Body of pancreas (tissue), 4 donors: ENCODE measurements at regions not wholly inside any gene's neighbourhood (a gene's known extent, or its start where the extent isn't known, plus 50 kb on each side); places are given as distances from the start of the nearest gene placed in this dataset.

Source experiments
- ATAC-seq: fragments of 150-250 bp; one replicate; pipeline ENCODE4 v1.9.1; 2016
- DNase-seq, 4 donors: peaks; one replicate each; pipeline ENCODE4 v3.0.0-alpha.2; 2019
- H3K27ac ChIP-seq, 4 donors: fragments of 200-600 bp; sonication (generic); 1 replicate in 3 of 4; 2 replicates in 1 of 4; pipeline versions ENCODE4 v1.5.1 to v1.6.1; 2016 to 2019; ENCODE audit warnings: mild to moderate bottlenecking in 1 of 4, mixed read lengths in 1 of 4, moderate library complexity in 1 of 4
- H3K27me3 ChIP-seq, 2 donors: fragments of 200-600 bp; sonication (generic); one replicate each; pipeline ENCODE4 v1.6.0; 2016; ENCODE audit warnings: mild to moderate bottlenecking in 1 of 2
- H3K36me3 ChIP-seq, 2 donors: fragments of 200-600 bp; sonication (generic); replicated peaks in 1 of 2; 2 replicates each; pipeline ENCODE4 v1.5.1; 2016; ENCODE audit warnings: low read depth in 2 of 2; ENCODE audit not compliant: insufficient read depth in 1 of 2
- H3K4me1 ChIP-seq: fragments of 200-600 bp; sonication (generic); one replicate; pipeline ENCODE4 v1.6.0; 2016
- H3K4me3 ChIP-seq, 2 donors: fragments of 200-600 bp; sonication (generic); 1 replicate in 1 of 2; 2 replicates in 1 of 2; pipeline ENCODE4 v1.5.1; 2016 to 2019
- H3K9me3 ChIP-seq, 3 donors: fragments of 200-600 bp; sonication (generic); 1 replicate in 2 of 3; 2 replicates in 1 of 3; pipeline ENCODE4 v1.5.1; 2016
- CTCF ChIP-seq, 7 experiments: fragments of 450-650 bp in 4 of 7; fragments of 200-600 bp in 3 of 7; sonication (generic) in 3 of 7; IDR thresholded peaks; one replicate each; pipeline ENCODE4 v1.5.1; 2016 to 2019; ENCODE audit warnings: antibody characterized with exemption in 7 of 7
- POLR2A ChIP-seq, 3 donors: fragments of 450-650 bp; IDR thresholded peaks; one replicate each; pipeline ENCODE4 v1.6.1; 2016; ENCODE audit warnings: antibody characterized with exemption in 3 of 3, mild to moderate bottlenecking in 2 of 3
- WGBS, 2 donors: methylation state at CpG; one replicate each; pipeline ENCODE4 v1.1.5; 2017; 5-methylcytosine and 5-hydroxymethylcytosine counted together
- intact Hi-C: fragments of 100-400 bp; cut with DNase I; formaldehyde crosslinking; loops from one replicate; pipeline ENCODE4 v1.15.1; 2023

- Histone ChIP-seq H3K27ac (no peak overlapping the region), H3K4me3 (no peak overlapping the region), H3K36me3 (no peaks in the 10 kb centered on the region), H3K9me3 (no peaks in the 10 kb centered on the region), H3K27me3 (no peaks in the 10 kb centered on the region), H3K4me1 (no peaks in the 10 kb centered on the region)
- no peak for ATAC-seq
- no peak for DNase-seq
- intact Hi-C loops, result no loop called here
- WGBS, 2 donors, result 89 to 92% methylated on average over 4 of the region's 4 CpGs
- no peak for TF ChIP-seq CTCF (IDR thresholded peaks at IDR 0.05)
- no peak for TF ChIP-seq POLR2A (IDR thresholded peaks at IDR 0.05)
These were observed 50.4 kb upstream of the SERTAD2 start for GRCh38 chr2:64704161-64704560.

- 100% methylated on average over 1 of the region's 1 CpG for WGBS, 2 donors
- TF ChIP-seq CTCF (IDR thresholded peaks at IDR 0.05), result no peak
- no peak for TF ChIP-seq POLR2A (IDR thresholded peaks at IDR 0.05)
- DNase-seq (no peak), ATAC-seq (no peak)
- Histone ChIP-seq H3K36me3 (no peaks in the 10 kb centered on the region), H3K4me3 (no peak overlapping the region), H3K27me3 (no peaks in the 10 kb centered on the region), H3K27ac (no peak overlapping the region), H3K9me3 (no peaks in the 10 kb centered on the region), H3K4me1 (no peaks in the 10 kb centered on the region)
- intact Hi-C loops, result no loop called here
These were observed 51.3 kb upstream of the SERTAD2 start for GRCh38 chr2:64704996-64705395.

- Histone ChIP-seq H3K27me3 (no peaks in the 10 kb centered on the region), H3K4me3 (no peak overlapping the region), H3K27ac (no peak overlapping the region), H3K9me3 (no peaks in the 10 kb centered on the region), H3K4me1 (no peaks in the 10 kb centered on the region), H3K36me3 (no peaks in the 10 kb centered on the region)
- TF ChIP-seq POLR2A (IDR thresholded peaks at IDR 0.05) (no peak), CTCF (IDR thresholded peaks at IDR 0.05) (no peak)
- 89 to 90% methylated on average over 2 of the region's 2 CpGs for WGBS, 2 donors
- DNase-seq, result no peak
- intact Hi-C loops, result no loop called here
- ATAC-seq, result no peak
These were observed 53.6 kb upstream of the SERTAD2 start for GRCh38 chr2:64707276-64707675.

- no peak overlapping the region for H3K4me3 ChIP-seq
- WGBS, 2 donors, result 81 to 90% methylated on average over 3 of the region's 3 CpGs
- no peaks in the 10 kb centered on the region for H3K9me3 ChIP-seq
- DNase-seq (no peak), ATAC-seq (no peak)
- intact Hi-C loops, result no loop called here
- no peaks in the 10 kb centered on the region for H3K36me3 ChIP-seq
- no peaks in the 10 kb centered on the region for H3K4me1 ChIP-seq
- H3K27me3 ChIP-seq, result no peaks in the 10 kb centered on the region
- H3K27ac ChIP-seq, result no peak overlapping the region
- no peak for TF ChIP-seq CTCF (IDR thresholded peaks at IDR 0.05)
- TF ChIP-seq POLR2A (IDR thresholded peaks at IDR 0.05), result no peak
These were observed 55.1 kb upstream of the SERTAD2 start for GRCh38 chr2:64708829-64709228.

- DNase-seq (no peak), ATAC-seq (no peak)
- Histone ChIP-seq H3K36me3 (no peaks in the 10 kb centered on the region), H3K27me3 (no peaks in the 10 kb centered on the region), H3K4me3 (no peak overlapping the region), H3K9me3 (no peaks in the 10 kb centered on the region), H3K27ac (no peak overlapping the region), H3K4me1 (no peaks in the 10 kb centered on the region)
- TF ChIP-seq POLR2A (IDR thresholded peaks at IDR 0.05) (no peak), CTCF (IDR thresholded peaks at IDR 0.05) (no peak)
- intact Hi-C loops, result no loop called here
- 77 to 83% methylated on average over 7 of the region's 7 CpGs for WGBS, 2 donors
These were observed 57.6 kb upstream of the SERTAD2 start for GRCh38 chr2:64711252-64711800.
